ENCODE measurements at regions not wholly inside any gene's neighbourhood (a gene's known extent, or its start where the extent isn't known, plus 50 kb on each side); places are given as distances from the start of the nearest gene placed in this dataset.

DNA sequence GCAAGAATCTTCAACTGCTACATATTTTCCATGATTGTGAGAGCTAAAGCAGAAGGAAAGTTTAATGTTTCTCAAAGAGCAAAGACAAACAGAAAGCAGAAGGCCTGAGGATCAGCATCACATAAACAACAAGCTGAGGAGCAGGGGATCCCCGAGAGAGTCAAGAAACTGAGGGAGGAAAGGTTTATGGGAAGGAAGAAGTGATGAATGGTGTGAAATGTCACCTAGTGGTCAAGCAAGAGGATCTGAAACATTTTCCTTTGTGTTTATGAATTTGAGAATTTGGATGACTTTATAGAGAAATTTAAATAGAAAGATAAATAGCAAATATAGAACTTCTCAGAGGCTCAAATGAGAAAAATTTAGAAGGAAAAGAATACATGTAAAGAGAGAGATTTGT, 481.9 kb downstream of the CHSY3 start:
- no peak for DNase-seq
- no peaks in the 10 kb centered on the region for H3K27me3 ChIP-seq (ENCODE audit: control insufficient read depth, insufficient read depth, low read length, poor library complexity, severe bottlenecking)
- Mint-ChIP-seq H3K4me3 (no peak overlapping the region), H3K27me3 (ENCODE audit: insufficient read depth) (no peaks in the 10 kb centered on the region), H3K4me1 (no peaks in the 10 kb centered on the region), H3K9me3 (no peaks in the 10 kb centered on the region), H3K36me3 (ENCODE audit: low read depth) (no peaks in the 10 kb centered on the region), H3K27ac (no peak overlapping the region)
- no peak overlapping the region for H3K9ac ChIP-seq (ENCODE audit: extremely low read depth, low read length, poor library complexity, severe bottlenecking)
- no peak overlapping the region for H3K27ac ChIP-seq (ENCODE audit: low read depth, low read length)
- H3K4me3 ChIP-seq (ENCODE audit: low read length): no peak overlapping the region
- no peaks in the 10 kb centered on the region for H3K36me3 ChIP-seq (ENCODE audit: control insufficient read depth, insufficient read depth, low read length)
- no peaks in the 10 kb centered on the region for H3K9me3 ChIP-seq (ENCODE audit: control insufficient read depth, low read length)
- H3K4me1 ChIP-seq (ENCODE audit: control insufficient read depth, insufficient read depth, low read length): no peaks in the 10 kb centered on the region
- TF ChIP-seq CTCF (conservative IDR thresholded peaks at IDR 0.05): no peak
- 83 to 100% methylated on average over 1 of the region's 1 CpG for WGBS, 2 experiments (ENCODE audit: insufficient coverage in 1 of 2, insufficient read length in 1 of 2)

DNA sequence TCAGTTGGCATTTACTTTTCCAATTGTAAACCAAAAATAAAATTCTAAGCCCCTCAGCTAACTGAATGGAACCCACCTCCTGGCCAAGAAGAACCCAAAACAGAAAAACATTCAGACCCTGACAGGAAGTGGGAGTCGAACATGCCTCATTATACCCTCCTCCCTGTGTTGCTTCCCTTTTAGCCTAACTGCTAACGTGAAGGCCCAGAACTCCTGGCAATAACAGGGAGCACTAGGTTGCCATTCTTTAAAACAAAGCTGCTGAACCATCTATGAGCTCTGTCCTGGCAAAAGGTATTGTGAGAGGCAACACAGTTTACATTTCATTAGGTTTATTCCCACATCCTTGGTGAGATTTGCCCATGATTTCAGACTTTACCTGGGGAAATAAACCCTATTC, 481.4 kb downstream of the CHSY3 start:
- no peaks in the 10 kb centered on the region for H3K9me3 ChIP-seq (ENCODE audit: control insufficient read depth, low read length)
- Mint-ChIP-seq H3K4me1 (no peaks in the 10 kb centered on the region), H3K4me3 (no peak overlapping the region), H3K27ac (peak overlapping the region; percentile 22), H3K36me3 (ENCODE audit: low read depth) (no peaks in the 10 kb centered on the region), H3K27me3 (ENCODE audit: insufficient read depth) (no peaks in the 10 kb centered on the region), H3K9me3 (no peaks in the 10 kb centered on the region)
- 82 to 88% methylated on average over 1 to 2 of the region's 2 CpGs for WGBS, 2 experiments (ENCODE audit: insufficient coverage in 1 of 2, insufficient read length in 1 of 2)
- no peak overlapping the region for H3K27ac ChIP-seq (ENCODE audit: low read depth, low read length)
- no peaks in the 10 kb centered on the region for H3K27me3 ChIP-seq (ENCODE audit: control insufficient read depth, insufficient read depth, low read length, poor library complexity, severe bottlenecking)
- H3K9ac ChIP-seq (ENCODE audit: extremely low read depth, low read length, poor library complexity, severe bottlenecking): no peak overlapping the region
- no peak for TF ChIP-seq CTCF (conservative IDR thresholded peaks at IDR 0.05)
- no peak for DNase-seq
- no peaks in the 10 kb centered on the region for H3K36me3 ChIP-seq (ENCODE audit: control insufficient read depth, insufficient read depth, low read length)
- no peaks in the 10 kb centered on the region for H3K4me1 ChIP-seq (ENCODE audit: control insufficient read depth, insufficient read depth, low read length)
- H3K4me3 ChIP-seq (ENCODE audit: low read length): no peak overlapping the region

- no peaks in the 10 kb centered on the region for H3K9me3 ChIP-seq (ENCODE audit: control insufficient read depth, low read length)
- WGBS, 2 experiments (ENCODE audit: insufficient coverage in 1 of 2, insufficient read length in 1 of 2): 95 to 100% methylated on average over 1 to 2 of the region's 2 CpGs
These were observed 461.7 kb downstream of the CHSY3 start for GRCh38 chr5:130365956-130366355.

More at GRCh38 chr5:130365956-130366355, 461.7 kb downstream of the CHSY3 start:
- Mint-ChIP-seq H3K27me3 (ENCODE audit: insufficient read depth) (no peaks in the 10 kb centered on the region), H3K4me3 (no peak overlapping the region), H3K27ac (no peak overlapping the region), H3K36me3 (ENCODE audit: low read depth) (no peaks in the 10 kb centered on the region), H3K9me3 (no peaks in the 10 kb centered on the region), H3K4me1 (no peaks in the 10 kb centered on the region)
- no peaks in the 10 kb centered on the region for H3K36me3 ChIP-seq (ENCODE audit: control insufficient read depth, insufficient read depth, low read length)
- H3K27ac ChIP-seq (ENCODE audit: low read depth, low read length): no peak overlapping the region
- no peak overlapping the region for H3K4me3 ChIP-seq (ENCODE audit: low read length)
- no peak for TF ChIP-seq CTCF (conservative IDR thresholded peaks at IDR 0.05)
- no peak for DNase-seq
- no peaks in the 10 kb centered on the region for H3K4me1 ChIP-seq (ENCODE audit: control insufficient read depth, insufficient read depth, low read length)
- H3K27me3 ChIP-seq (ENCODE audit: control insufficient read depth, insufficient read depth, low read length, poor library complexity, severe bottlenecking): no peaks in the 10 kb centered on the region
- H3K9ac ChIP-seq (ENCODE audit: extremely low read depth, low read length, poor library complexity, severe bottlenecking): no peak overlapping the region

Data from endodermal cell (in vitro differentiated cells).